ENCODE measurements at regions not wholly inside any gene's neighbourhood (a gene's known extent, or its start where the extent isn't known, plus 50 kb on each side); places are given as distances from the start of the nearest gene placed in this dataset.

DNA sequence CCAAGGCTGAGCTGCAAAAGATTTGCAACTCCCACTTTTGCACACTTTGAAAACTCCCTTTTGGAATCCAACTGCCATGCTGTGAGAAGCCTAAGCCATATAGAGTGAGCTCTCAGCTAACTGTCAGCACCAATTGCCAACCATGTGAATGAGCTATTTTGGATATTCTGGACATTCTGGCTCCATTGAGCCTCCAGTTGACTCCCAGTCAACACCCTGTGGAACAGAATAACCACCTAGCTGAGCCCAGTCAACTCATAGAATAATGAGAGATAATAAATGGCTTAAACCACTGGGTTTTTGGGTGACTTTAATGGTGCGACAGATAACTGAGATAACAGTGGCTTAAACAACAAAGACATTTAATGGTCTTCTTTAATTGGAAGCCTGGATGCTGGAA lies 210.1 kb downstream of the SUDS3 start:
- no peak overlapping the region for H3K4me3 ChIP-seq
- no peaks in the 10 kb centered on the region for H3K4me1 ChIP-seq
- H3K27me3 ChIP-seq: no peaks in the 10 kb centered on the region
- peaks cover 0 to 10% (median 0%) of the 10 kb centered on the region in 3 donors for H3K9me3 ChIP-seq
- no peak for DNase-seq
- H3K36me3 ChIP-seq: no peaks in the 10 kb centered on the region
- intact Hi-C loops (cut with DNase I; ENCODE audit: low total_unique reads): no loop called here
- no peak overlapping the region for H3K27ac ChIP-seq
- TF ChIP-seq, protein P1, sequence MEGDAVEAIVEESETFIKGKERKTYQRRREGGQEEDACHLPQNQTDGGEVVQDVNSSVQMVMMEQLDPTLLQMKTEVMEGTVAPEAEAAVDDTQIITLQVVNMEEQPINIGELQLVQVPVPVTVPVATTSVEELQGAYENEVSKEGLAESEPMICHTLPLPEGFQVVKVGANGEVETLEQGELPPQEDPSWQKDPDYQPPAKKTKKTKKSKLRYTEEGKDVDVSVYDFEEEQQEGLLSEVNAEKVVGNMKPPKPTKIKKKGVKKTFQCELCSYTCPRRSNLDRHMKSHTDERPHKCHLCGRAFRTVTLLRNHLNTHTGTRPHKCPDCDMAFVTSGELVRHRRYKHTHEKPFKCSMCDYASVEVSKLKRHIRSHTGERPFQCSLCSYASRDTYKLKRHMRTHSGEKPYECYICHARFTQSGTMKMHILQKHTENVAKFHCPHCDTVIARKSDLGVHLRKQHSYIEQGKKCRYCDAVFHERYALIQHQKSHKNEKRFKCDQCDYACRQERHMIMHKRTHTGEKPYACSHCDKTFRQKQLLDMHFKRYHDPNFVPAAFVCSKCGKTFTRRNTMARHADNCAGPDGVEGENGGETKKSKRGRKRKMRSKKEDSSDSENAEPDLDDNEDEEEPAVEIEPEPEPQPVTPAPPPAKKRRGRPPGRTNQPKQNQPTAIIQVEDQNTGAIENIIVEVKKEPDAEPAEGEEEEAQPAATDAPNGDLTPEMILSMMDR (IDR thresholded peaks at IDR 0.05): no peak

- peaks cover 0 to 10% (median 0%) of the 10 kb centered on the region in 3 donors for H3K9me3 ChIP-seq
- no peak overlapping the region for H3K27ac ChIP-seq
- H3K4me3 ChIP-seq: no peak overlapping the region
- H3K36me3 ChIP-seq: no peaks in the 10 kb centered on the region
- TF ChIP-seq, protein P1 (IDR thresholded peaks at IDR 0.05): no peak
- no peak for DNase-seq
- intact Hi-C loops (cut with DNase I; ENCODE audit: low total_unique reads): no loop called here
- no peaks in the 10 kb centered on the region for H3K27me3 ChIP-seq
- no peaks in the 10 kb centered on the region for H3K4me1 ChIP-seq
Measured at GRCh38 chr12:118589162-118589561, 212.8 kb downstream of the SUDS3 start.

GRCh38 chr12:118590406-118591150 lies 214.2 kb downstream of the SUDS3 start:
- intact Hi-C loops (cut with DNase I; ENCODE audit: low total_unique reads): no loop called here
- peaks cover 0 to 10% (median 0%) of the 10 kb centered on the region in 3 donors for H3K9me3 ChIP-seq
- H3K4me1 ChIP-seq: no peaks in the 10 kb centered on the region
- TF ChIP-seq, protein P1 (IDR thresholded peaks at IDR 0.05): no peak
- no peak overlapping the region for H3K4me3 ChIP-seq
- H3K27ac ChIP-seq: no peak overlapping the region
- H3K36me3 ChIP-seq: no peaks in the 10 kb centered on the region
- no peaks in the 10 kb centered on the region for H3K27me3 ChIP-seq
- DNase-seq: no peak

- Histone ChIP-seq H3K4me3 (no peak overlapping the region), H3K9me3 (no peaks in the 10 kb centered on the region), H3K4me1 (no peaks in the 10 kb centered on the region), H3K27me3 (no peaks in the 10 kb centered on the region), H3K36me3 (no peaks in the 10 kb centered on the region), H3K27ac (no peak overlapping the region)
- intact Hi-C loops (cut with DNase I; ENCODE audit: low total_unique reads): no loop called here
- TF ChIP-seq, protein P1 (IDR thresholded peaks at IDR 0.05): no peak
- no peak for DNase-seq
Measured at GRCh38 chr12:118603610-118604361, 227.4 kb downstream of the SUDS3 start.

- Histone ChIP-seq H3K36me3 (no peaks in the 10 kb centered on the region), H3K4me1 (no peaks in the 10 kb centered on the region), H3K9me3 (no peaks in the 10 kb centered on the region), H3K27ac (no peak overlapping the region), H3K4me3 (no peak overlapping the region), H3K27me3 (no peaks in the 10 kb centered on the region)
- intact Hi-C loops (cut with DNase I; ENCODE audit: low total_unique reads): no loop called here
- DNase-seq: no peak
- TF ChIP-seq, protein P1 (IDR thresholded peaks at IDR 0.05): no peak
Measured at GRCh38 chr12:118606690-118607089, 230.3 kb downstream of the SUDS3 start.

Measured in tibial artery (tissue), 4 donors.